ENCODE measurements at regions not wholly inside any gene's neighbourhood (a gene's known extent, or its start where the extent isn't known, plus 50 kb on each side); places are given as distances from the start of the nearest gene placed in this dataset.

DNA sequence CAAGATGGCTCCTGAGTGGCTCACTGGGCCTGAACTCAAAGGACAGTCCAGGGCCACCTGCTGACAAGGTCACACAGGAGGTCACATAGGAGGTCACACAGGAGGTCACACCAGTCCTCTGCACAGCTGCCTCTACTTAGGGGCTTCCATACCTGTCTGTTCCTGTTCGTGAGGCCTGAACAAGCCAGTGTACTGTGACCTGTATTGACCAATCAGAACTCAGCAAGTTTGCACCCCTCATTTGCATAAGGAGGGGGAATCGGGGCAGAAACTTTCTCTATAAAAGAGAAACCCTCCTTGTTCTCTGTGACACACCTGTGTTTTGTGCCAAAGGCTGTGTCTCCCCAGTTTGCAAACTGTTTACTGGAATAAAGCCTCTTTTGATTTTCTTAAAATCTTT lies 478.9 kb downstream of the EIPR1 start:
- no TSS peak for BruUV-seq (replicated peaks)
- H3K9me2 ChIP-seq (ENCODE audit: insufficient read depth), result no peaks in the 10 kb centered on the region
- RAD21 ChIA-PET (ENCODE audit: low non-redundant PET in 1 of 2, low total read pairs in 2 of 2, uncharacterized antibody in 2 of 2, unreplicated experiment in 2 of 2), result no interaction called here

More for the DNA sequence above, 478.9 kb downstream of the EIPR1 start:
- Histone ChIP-seq H2AFZ (ENCODE audit: low read depth, low read length, poor library complexity, severe bottlenecking) (no peak overlapping the region), H3K79me2 (ENCODE audit: insufficient read depth, low read length) (no peaks in the 10 kb centered on the region), H3K4me2 (ENCODE audit: low read length) (no peak overlapping the region), H3K27me3 (ENCODE audit: insufficient read depth, low read length) (peaks cover 10% of the 10 kb centered on the region; the same call in 1 of the 2 replicates), H3K4me1 (ENCODE audit: control insufficient read depth in 1 of 2, insufficient read depth in 2 of 2, low read length in 2 of 2) (no peaks in the 10 kb centered on the region), H3K36me3 (ENCODE audit: control insufficient read depth in 1 of 2, insufficient read depth in 2 of 2, low read length in 2 of 2) (no peaks in the 10 kb centered on the region), H4K20me1 (ENCODE audit: insufficient read depth) (no peaks in the 10 kb centered on the region; the same call in 1 of the 2 replicates), H3K9me3 (ENCODE audit: control insufficient read depth in 1 of 2, insufficient read depth in 1 of 2, low read depth in 1 of 2, low read length in 2 of 2) (no peaks in the 10 kb centered on the region), H3K27ac (ENCODE audit: low read depth, low read length) (no peak overlapping the region), H3K4me3 (replicated peaks in 1 of 2; ENCODE audit: low read depth in 1 of 2, low read length in 2 of 2) (no peak overlapping the region), H3K9ac (ENCODE audit: low read length) (no peak overlapping the region)
- ChIA-PET POLR2A (no interaction called here), CTCF (no interaction called here)
- intact Hi-C loops (cut with micrococcal nuclease), result no loop called here
- no peak for TF ChIP-seq SIN3A (IDR thresholded peaks at IDR 0.05; ENCODE audit: low read depth)
- TF ChIP-seq TCF7L2 (IDR thresholded peaks at IDR 0.05; ENCODE audit: borderline replicate concordance, extremely low read depth, insufficient read depth, insufficient read length), result no peak
- TF ChIP-seq ZNF274 (IDR thresholded peaks at IDR 0.05; ENCODE audit: low read depth, low read length), result no peak
- TF ChIP-seq, protein P1, sequence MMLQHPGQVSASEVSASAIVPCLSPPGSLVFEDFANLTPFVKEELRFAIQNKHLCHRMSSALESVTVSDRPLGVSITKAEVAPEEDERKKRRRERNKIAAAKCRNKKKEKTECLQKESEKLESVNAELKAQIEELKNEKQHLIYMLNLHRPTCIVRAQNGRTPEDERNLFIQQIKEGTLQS (IDR thresholded peaks at IDR 0.05), result no peak
- TF ChIP-seq JUND (IDR thresholded peaks at IDR 0.05), result no peak
- no peak for TF ChIP-seq EZH2 (IDR thresholded peaks at IDR 0.05)
- no peak for TF ChIP-seq FOSL1 (IDR thresholded peaks at IDR 0.05; ENCODE audit: low read depth)
- TF ChIP-seq SRF (IDR thresholded peaks at IDR 0.05; ENCODE audit: low read depth), result no peak
- no peak for TF ChIP-seq SP1 (IDR thresholded peaks at IDR 0.05; ENCODE audit: low read depth)
- no peak for TF ChIP-seq ZFX (IDR thresholded peaks at IDR 0.05)
- TF ChIP-seq, protein P2, sequence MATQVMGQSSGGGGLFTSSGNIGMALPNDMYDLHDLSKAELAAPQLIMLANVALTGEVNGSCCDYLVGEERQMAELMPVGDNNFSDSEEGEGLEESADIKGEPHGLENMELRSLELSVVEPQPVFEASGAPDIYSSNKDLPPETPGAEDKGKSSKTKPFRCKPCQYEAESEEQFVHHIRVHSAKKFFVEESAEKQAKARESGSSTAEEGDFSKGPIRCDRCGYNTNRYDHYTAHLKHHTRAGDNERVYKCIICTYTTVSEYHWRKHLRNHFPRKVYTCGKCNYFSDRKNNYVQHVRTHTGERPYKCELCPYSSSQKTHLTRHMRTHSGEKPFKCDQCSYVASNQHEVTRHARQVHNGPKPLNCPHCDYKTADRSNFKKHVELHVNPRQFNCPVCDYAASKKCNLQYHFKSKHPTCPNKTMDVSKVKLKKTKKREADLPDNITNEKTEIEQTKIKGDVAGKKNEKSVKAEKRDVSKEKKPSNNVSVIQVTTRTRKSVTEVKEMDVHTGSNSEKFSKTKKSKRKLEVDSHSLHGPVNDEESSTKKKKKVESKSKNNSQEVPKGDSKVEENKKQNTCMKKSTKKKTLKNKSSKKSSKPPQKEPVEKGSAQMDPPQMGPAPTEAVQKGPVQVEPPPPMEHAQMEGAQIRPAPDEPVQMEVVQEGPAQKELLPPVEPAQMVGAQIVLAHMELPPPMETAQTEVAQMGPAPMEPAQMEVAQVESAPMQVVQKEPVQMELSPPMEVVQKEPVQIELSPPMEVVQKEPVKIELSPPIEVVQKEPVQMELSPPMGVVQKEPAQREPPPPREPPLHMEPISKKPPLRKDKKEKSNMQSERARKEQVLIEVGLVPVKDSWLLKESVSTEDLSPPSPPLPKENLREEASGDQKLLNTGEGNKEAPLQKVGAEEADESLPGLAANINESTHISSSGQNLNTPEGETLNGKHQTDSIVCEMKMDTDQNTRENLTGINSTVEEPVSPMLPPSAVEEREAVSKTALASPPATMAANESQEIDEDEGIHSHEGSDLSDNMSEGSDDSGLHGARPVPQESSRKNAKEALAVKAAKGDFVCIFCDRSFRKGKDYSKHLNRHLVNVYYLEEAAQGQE (IDR thresholded peaks at IDR 0.05; ENCODE audit: low read depth), result no peak
- TF ChIP-seq CEBPB (IDR thresholded peaks at IDR 0.05; ENCODE audit: low read depth), result no peak
- TF ChIP-seq ELF1 (IDR thresholded peaks at IDR 0.05; ENCODE audit: borderline replicate concordance, low read depth), result no peak
- no peak for TF ChIP-seq RAD21 (IDR thresholded peaks at IDR 0.05; ENCODE audit: low read depth)
- DNase-seq (ENCODE audit: low read depth, low spot score), result no peak
- ATAC-seq, result no peak

Data from HCT116 (cell line).